HG02884 (cell line): ENCODE measurements at regions not wholly inside any gene's neighbourhood (a gene's known extent, or its start where the extent isn't known, plus 50 kb on each side); places are given as distances from the start of the nearest gene placed in this dataset.
"Not testable (repeated sequence)": the region's sequence is repeated elsewhere in the genome, so short reads cannot be mapped to it uniquely, and the experiment has no call there.

Experiments used
- ATAC-seq: cut with Tn5 transposase; IDR thresholded peaks from one replicate; pipeline ENCODE4 v1.9.1; 2021; ENCODE audit warnings: mild to moderate bottlenecking, moderate library complexity; ENCODE audit not compliant: unreplicated experiment

DNA sequence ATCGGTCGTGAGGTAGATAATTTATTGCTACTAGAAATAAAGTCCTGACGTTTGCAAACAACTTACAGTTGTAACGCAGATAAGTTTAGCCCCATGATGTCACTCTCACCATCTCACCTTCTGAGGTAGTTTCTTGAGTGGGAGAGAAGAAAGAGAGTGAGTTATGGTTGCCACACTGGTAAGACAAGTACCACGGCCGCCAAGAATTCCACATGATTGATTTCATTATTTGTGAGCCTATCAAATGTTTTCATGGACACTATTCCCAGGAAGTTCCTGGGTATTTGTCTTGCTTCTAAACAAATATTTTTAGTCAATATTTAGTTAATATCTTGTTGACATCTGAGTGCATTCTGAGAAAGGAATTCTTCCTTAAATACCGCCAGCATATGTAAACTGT lies 339.4 kb upstream of the KIAA1217 start:
- no peak for ATAC-seq

- ATAC-seq: no peak
These were observed 338.9 kb upstream of the KIAA1217 start for GRCh38 chr10:23869996-23870395.

GRCh38 chr10:23870651-23871610 lies 338.0 kb upstream of the KIAA1217 start:
- ATAC-seq: no peak

GRCh38 chr10:23872290-23872689 lies 336.6 kb upstream of the KIAA1217 start:
- no peak for ATAC-seq

GRCh38 chr10:23877791-23878320 lies 331.1 kb upstream of the KIAA1217 start:
- ATAC-seq: no peak

GRCh38 chr10:23884670-23885069 lies 324.3 kb upstream of the KIAA1217 start:
- ATAC-seq: no peak

GRCh38 chr10:23885853-23886252 lies 323.1 kb upstream of the KIAA1217 start:
- ATAC-seq: no peak

DNA sequence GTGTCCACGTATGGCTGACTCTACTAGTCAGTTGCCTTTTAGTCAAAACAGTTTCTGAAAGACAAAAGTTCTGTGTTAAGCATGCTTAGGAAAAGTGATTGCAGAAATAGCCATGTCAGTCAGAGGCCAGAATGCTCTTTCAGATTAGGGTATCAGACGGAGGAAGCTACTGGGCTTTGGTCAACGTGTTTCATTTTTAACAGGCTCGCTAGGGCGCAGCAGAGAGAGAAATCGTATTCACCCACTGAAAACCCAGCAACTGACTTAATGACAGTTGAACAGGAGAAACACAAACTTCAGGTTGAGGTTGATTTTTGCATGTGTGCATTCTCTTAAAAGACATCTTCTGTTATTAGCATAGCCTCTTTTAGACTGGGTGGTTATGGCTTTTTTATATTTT lies 322.6 kb upstream of the KIAA1217 start:
- ATAC-seq: no peak

DNA sequence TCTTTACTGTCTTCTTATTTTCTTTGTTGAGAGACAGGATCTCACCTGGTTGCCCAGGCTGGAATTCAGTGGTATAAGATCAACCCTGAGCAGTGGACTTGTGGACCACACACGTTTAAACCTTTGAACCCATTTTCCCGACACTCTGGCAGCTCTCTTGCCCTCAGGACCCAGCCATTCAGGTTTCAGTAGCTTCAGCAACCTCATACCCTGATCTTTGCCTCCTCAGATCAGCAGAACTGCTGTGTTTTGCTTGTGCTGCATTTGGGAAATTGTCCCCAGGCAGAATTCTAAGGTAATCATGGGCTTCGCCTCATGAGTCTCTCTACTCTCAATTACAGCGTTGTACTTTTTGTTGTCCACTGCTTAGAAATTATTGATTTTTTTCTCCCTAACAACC lies 317.6 kb upstream of the KIAA1217 start:
- no peak for ATAC-seq

- no peak for ATAC-seq
These were observed 316.6 kb upstream of the KIAA1217 start for GRCh38 chr10:23892296-23892695.

DNA sequence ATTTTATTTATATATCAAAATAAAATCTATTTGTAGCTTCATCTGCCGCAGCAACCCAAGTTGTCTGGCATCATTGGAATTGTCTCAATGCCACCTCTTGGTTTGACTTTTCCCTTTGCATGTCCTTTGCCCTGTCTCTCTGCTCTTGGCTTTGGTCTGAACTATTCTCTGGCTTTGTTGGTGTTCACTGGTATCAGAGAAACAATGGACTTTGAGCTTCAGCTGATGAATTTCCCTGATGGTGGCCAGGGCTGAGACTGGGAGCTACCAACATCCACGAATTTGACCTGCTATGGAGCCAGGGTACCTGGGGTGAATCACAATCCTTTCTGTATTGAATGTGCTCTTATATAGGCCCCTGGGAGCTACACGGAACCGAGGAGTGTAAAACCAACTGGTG lies 311.7 kb upstream of the KIAA1217 start:
- ATAC-seq: no peak

GRCh38 chr10:23897861-23898260 lies 311.1 kb upstream of the KIAA1217 start:
- ATAC-seq: no peak

GRCh38 chr10:23899166-23899565 lies 309.8 kb upstream of the KIAA1217 start:
- ATAC-seq: no peak

- no peak for ATAC-seq
These were observed 298.6 kb upstream of the KIAA1217 start for GRCh38 chr10:23910291-23910690.

DNA sequence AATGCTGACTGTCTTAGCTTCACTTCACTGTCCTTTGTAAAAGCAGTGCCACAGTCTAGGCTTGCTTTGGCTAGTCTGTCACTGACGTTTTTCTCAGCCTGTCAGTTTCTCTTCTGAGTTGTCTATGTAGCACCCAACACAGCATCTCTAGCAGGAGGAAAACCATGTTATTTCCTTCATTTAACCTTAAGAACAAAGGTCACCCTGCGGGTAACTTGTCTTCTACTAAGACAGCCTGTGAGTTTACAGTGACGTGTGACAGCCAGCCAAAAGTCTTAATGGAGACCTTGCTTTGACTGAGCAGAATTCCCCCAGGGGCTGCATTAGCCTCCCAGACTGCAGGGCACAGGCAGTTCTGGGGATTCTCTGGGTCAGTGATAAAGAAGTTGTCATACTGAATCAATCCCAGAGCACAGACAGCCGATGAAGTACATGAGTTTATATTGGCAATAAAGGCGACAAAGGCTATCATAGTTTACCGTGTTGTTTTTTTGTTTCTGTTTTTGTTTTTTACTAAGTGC lies 296.0 kb upstream of the KIAA1217 start:
- no peak for ATAC-seq

- no peak for ATAC-seq
These were observed 294.3 kb upstream of the KIAA1217 start for GRCh38 chr10:23914641-23915040.

DNA sequence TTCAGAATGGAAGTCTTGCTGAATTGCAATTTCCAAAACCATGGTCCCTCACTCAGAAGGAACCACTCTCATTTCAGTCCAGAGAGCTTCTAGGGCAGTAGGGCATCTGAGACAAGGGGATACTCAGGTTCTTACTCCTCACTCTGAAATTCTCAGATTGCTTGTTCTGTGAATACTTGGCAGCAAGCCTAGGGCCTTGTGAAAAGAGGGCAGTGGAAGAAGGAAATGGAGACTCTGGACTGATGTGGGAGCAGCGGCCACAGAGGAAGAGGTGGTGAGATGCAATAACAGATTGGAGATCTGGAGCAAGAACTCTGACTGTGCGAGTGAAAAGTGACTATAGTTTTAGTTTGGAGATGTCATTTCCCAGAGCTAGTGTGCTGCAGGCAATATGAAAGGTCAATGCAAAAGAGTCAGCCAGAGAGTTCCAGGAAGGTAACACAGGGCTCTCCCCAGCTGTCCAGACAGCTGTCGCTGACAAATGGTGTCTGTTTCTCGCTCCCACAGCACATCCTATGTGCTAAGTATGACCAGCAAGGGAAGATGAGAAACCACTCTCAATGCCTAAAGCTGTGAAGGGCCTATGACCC lies 291.6 kb upstream of the KIAA1217 start:
- no peak for ATAC-seq

GRCh38 chr10:23918090-23918723 lies 290.7 kb upstream of the KIAA1217 start:
- no peak for ATAC-seq

DNA sequence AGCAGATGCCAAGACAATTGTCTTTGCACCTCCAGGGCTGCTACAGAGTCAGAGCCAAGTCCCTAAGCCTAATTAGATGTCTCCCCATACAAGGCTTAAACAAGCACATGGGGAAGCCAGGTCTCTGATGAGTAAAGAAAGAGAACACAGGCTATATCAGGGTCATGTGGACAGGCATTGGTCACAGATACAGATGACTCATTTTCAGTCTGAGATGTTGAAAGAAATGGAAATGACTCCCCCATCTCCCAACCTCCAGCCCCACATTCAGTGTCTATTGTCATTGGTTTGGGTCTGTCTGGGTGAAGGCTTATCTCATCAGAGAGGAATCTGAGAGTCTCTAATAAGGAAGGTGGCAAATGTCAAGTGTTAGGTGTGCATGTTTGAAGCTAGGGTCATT lies 290.1 kb upstream of the KIAA1217 start:
- ATAC-seq: no peak

GRCh38 chr10:23927576-23928325 lies 281.2 kb upstream of the KIAA1217 start:
- ATAC-seq: no peak

- ATAC-seq: not testable (repeated sequence)
These were observed 274.9 kb upstream of the KIAA1217 start for GRCh38 chr10:23934023-23934422.
